ENCODE measurements at regions not wholly inside any gene's neighbourhood (a gene's known extent, or its start where the extent isn't known, plus 50 kb on each side); places are given as distances from the start of the nearest gene placed in this dataset.

- no peak for DNase-seq (ENCODE audit: low spot score)
- H3K79me2 ChIP-seq (ENCODE audit: low read depth): no peaks in the 10 kb centered on the region
- peaks cover 13% of the 10 kb centered on the region for H3K27me3 Mint-ChIP-seq (ENCODE audit: insufficient read depth, low read depth)
- H3K27ac ChIP-seq: no peak overlapping the region
- TF ChIP-seq EZH2 (IDR thresholded peaks at IDR 0.05): no peak
- TF ChIP-seq EZH2phosphoT487 (IDR thresholded peaks at IDR 0.05): no peak
- TF ChIP-seq CTCF (IDR thresholded peaks at IDR 0.05): no peak
- H3K36me3 Mint-ChIP-seq: no peaks in the 10 kb centered on the region
- H3K4me3 Mint-ChIP-seq: no peak overlapping the region
- no peaks in the 10 kb centered on the region for H3K9me3 Mint-ChIP-seq
- H3K4me2 ChIP-seq: no peak overlapping the region
- no peaks in the 10 kb centered on the region for H3K9me3 ChIP-seq (ENCODE audit: low read depth)
- peaks cover 8% of the 10 kb centered on the region for H3K4me1 ChIP-seq
- H3K27ac Mint-ChIP-seq: peak overlapping the region; percentile 69
- no peaks in the 10 kb centered on the region for H3K27me3 ChIP-seq
- H3K9ac ChIP-seq: no peak overlapping the region
- H3K4me3 ChIP-seq: no peak overlapping the region
- H3F3A ChIP-seq (ENCODE audit: low read depth): no peaks in the 10 kb centered on the region
- no peaks in the 10 kb centered on the region for H3K36me3 ChIP-seq
- H2AFZ ChIP-seq (replicated peaks): no peak overlapping the region
- H4K20me1 ChIP-seq (ENCODE audit: low read depth): no peaks in the 10 kb centered on the region
- peaks cover 42% of the 10 kb centered on the region for H3K4me1 Mint-ChIP-seq
Measured at GRCh38 chr4:1536579-1537409, 130.6 kb upstream of the NKX1-1 start.

GRCh38 chr4:1535926-1536578, 129.8 kb upstream of the NKX1-1 start:
- no peak overlapping the region for H3K27ac Mint-ChIP-seq
- Histone ChIP-seq H3K27ac (no peak overlapping the region), H3K9ac (no peak overlapping the region), H3F3A (ENCODE audit: low read depth) (no peaks in the 10 kb centered on the region), H3K9me3 (ENCODE audit: low read depth) (no peaks in the 10 kb centered on the region), H2AFZ (replicated peaks) (no peak overlapping the region), H3K79me2 (ENCODE audit: low read depth) (no peaks in the 10 kb centered on the region), H3K27me3 (no peaks in the 10 kb centered on the region), H3K4me3 (no peak overlapping the region), H3K36me3 (no peaks in the 10 kb centered on the region), H4K20me1 (ENCODE audit: low read depth) (no peaks in the 10 kb centered on the region), H3K4me2 (no peak overlapping the region), H3K4me1 (peaks cover 8% of the 10 kb centered on the region)
- no peak for TF ChIP-seq EZH2phosphoT487 (IDR thresholded peaks at IDR 0.05)
- no peak for TF ChIP-seq CTCF (IDR thresholded peaks at IDR 0.05)
- TF ChIP-seq EZH2 (IDR thresholded peaks at IDR 0.05): no peak
- no peak overlapping the region for H3K4me3 Mint-ChIP-seq
- H3K9me3 Mint-ChIP-seq: no peaks in the 10 kb centered on the region
- H3K36me3 Mint-ChIP-seq: no peaks in the 10 kb centered on the region
- peaks cover 15% of the 10 kb centered on the region for H3K27me3 Mint-ChIP-seq (ENCODE audit: insufficient read depth, low read depth)
- DNase-seq (ENCODE audit: low spot score): no peak
- peaks cover 40% of the 10 kb centered on the region for H3K4me1 Mint-ChIP-seq

GRCh38 chr4:1534876-1535526, 128.8 kb upstream of the NKX1-1 start:
- Histone ChIP-seq H4K20me1 (ENCODE audit: low read depth) (no peaks in the 10 kb centered on the region), H3K4me1 (peaks cover 8% of the 10 kb centered on the region), H3F3A (ENCODE audit: low read depth) (no peaks in the 10 kb centered on the region), H3K4me2 (no peak overlapping the region), H3K79me2 (ENCODE audit: low read depth) (no peaks in the 10 kb centered on the region), H3K4me3 (no peak overlapping the region), H3K36me3 (no peaks in the 10 kb centered on the region), H3K27ac (no peak overlapping the region), H3K27me3 (peaks cover 5% of the 10 kb centered on the region), H3K9me3 (ENCODE audit: low read depth) (no peaks in the 10 kb centered on the region), H2AFZ (replicated peaks) (no peak overlapping the region), H3K9ac (no peak overlapping the region)
- Mint-ChIP-seq H3K36me3 (no peaks in the 10 kb centered on the region), H3K27ac (peak overlapping the region; percentile 72), H3K9me3 (no peaks in the 10 kb centered on the region), H3K27me3 (ENCODE audit: insufficient read depth, low read depth) (peaks cover 15% of the 10 kb centered on the region), H3K4me1 (peaks cover 33% of the 10 kb centered on the region), H3K4me3 (peak overlapping the region; percentile 53)
- TF ChIP-seq EZH2 (IDR thresholded peaks at IDR 0.05): no peak
- TF ChIP-seq EZH2phosphoT487 (IDR thresholded peaks at IDR 0.05): no peak
- TF ChIP-seq CTCF (IDR thresholded peaks at IDR 0.05): no peak
- no peak for DNase-seq (ENCODE audit: low spot score)

Data from neural progenitor cell (in vitro differentiated cells).